GM10248 (cell line): ENCODE measurements at regions not wholly inside any gene's neighbourhood (a gene's known extent, or its start where the extent isn't known, plus 50 kb on each side); places are given as distances from the start of the nearest gene placed in this dataset.

Experiments
- CTCF ChIA-PET: fragments of 300-600 bp; sonication (Branson Sonifier 250); formaldehyde crosslinking; extraction: SDS; loops from one replicate; lab custom pipeline; 2021; ENCODE audit warnings: antibody characterized with exemption; lab: Yijun Ruan, JAX
- POLR2A ChIA-PET: fragments of 350-650 bp; sonication (Branson Sonifier 250); formaldehyde crosslinking; extraction: SDS; loops from one replicate; lab custom pipeline; 2020; ENCODE audit warnings: antibody characterized with exemption; lab: Yijun Ruan, JAX
- DNase-seq: peaks from one replicate; pipeline ENCODE4 v3.0.0; 2012; ENCODE audit errors: extremely low spot score
- CTCF ChIP-seq: IDR thresholded peaks from 2 replicates; pipeline ENCODE4 v1.5.1; 2012; ENCODE audit warnings: mild to moderate bottlenecking, low read depth; ENCODE audit errors: extremely low read depth, missing control alignments, control extremely low read depth

GRCh38 chr6:151154418-151154817, 85.3 kb upstream of the AKAP12 start:
- DNase-seq, result no peak
- CTCF ChIA-PET, result no interaction called here
- TF ChIP-seq CTCF, result no peak
- POLR2A ChIA-PET, result no interaction called here

GRCh38 chr6:151155095-151155494, 84.7 kb upstream of the AKAP12 start:
- DNase-seq, result no peak
- ChIA-PET POLR2A (no interaction called here), CTCF (no interaction called here)
- TF ChIP-seq CTCF, result no peak

GRCh38 chr6:151160929-151161757, 78.6 kb upstream of the AKAP12 start:
- no peak for TF ChIP-seq CTCF
- DNase-seq, result no peak
- CTCF ChIA-PET, result interaction anchor here (0.9 kb wide), 1 partner anchor 10 kb away, joined by 3 read pairs; no protein-coding TSS in a partner anchor
- POLR2A ChIA-PET, result no interaction called here

GRCh38 chr6:151164383-151164782, 75.4 kb upstream of the AKAP12 start:
- CTCF ChIA-PET, result interaction anchor here (1.2 kb wide), 1 partner anchor 125 kb away, joined by 3 read pairs; no protein-coding TSS in a partner anchor
- no peak for DNase-seq
- POLR2A ChIA-PET, result no interaction called here
- no peak for TF ChIP-seq CTCF

- ChIA-PET CTCF (no interaction called here), POLR2A (no interaction called here)
- DNase-seq, result no peak
- no peak for TF ChIP-seq CTCF
These were observed 73.6 kb upstream of the AKAP12 start for GRCh38 chr6:151166180-151166579.

- no peak for TF ChIP-seq CTCF
- POLR2A ChIA-PET, result no interaction called here
- no peak for DNase-seq
- CTCF ChIA-PET, result no interaction called here
These were observed 72.7 kb upstream of the AKAP12 start for GRCh38 chr6:151167034-151167433.
